IMR-90 (cell line): ENCODE measurements at regions not wholly inside any gene's neighbourhood (a gene's known extent, or its start where the extent isn't known, plus 50 kb on each side); places are given as distances from the start of the nearest gene placed in this dataset.

ENCODE experiments used
- ATAC-seq: fragments of 200-7000 bp; cut with Tn5 transposase; 2 replicates; pipeline ENCODE4 v1.9.1; 2020; ENCODE audit warnings: low read depth, mild to moderate bottlenecking, moderate library complexity
- BruUV-seq: library from RNA; stranded (reverse); fragments of 400-500 nt; replicated peaks from 2 replicates; lab custom pipeline; 2021; lab: Mats Ljungman, UMichigan
- CTCF ChIA-PET: fragments of 300-600 bp; formaldehyde crosslinking; extraction: SDS; loops from one replicate; lab custom pipeline; 2021; ENCODE audit warnings: antibody characterized with exemption; lab: Yijun Ruan, JAX
- POLR2A ChIA-PET: fragments of 300-600 bp; sonication (Branson Sonifier 250); formaldehyde crosslinking; loops from one replicate; lab custom pipeline; 2022; ENCODE audit warnings: antibody characterized with exemption; ENCODE audit not compliant: unreplicated experiment; lab: Charles Lee
- DNase-seq: peaks from one replicate; pipeline ENCODE4 v3.0.0; 2013
- H2AFZ ChIP-seq: replicated peaks from 2 replicates; pipeline ENCODE3; 2013; ENCODE audit warnings: low read length, mild to moderate bottlenecking; ENCODE audit not compliant: poor library complexity
- H2AK5ac ChIP-seq: 2 replicates; pipeline ENCODE4 v1.6.1; 2013; ENCODE audit warnings: low read depth, low read length, inconsistent platforms
- H2AK9ac ChIP-seq: replicated peaks from 2 replicates; pipeline ENCODE3; 2013; ENCODE audit warnings: mild to moderate bottlenecking, low read depth, low read length, moderate library complexity; ENCODE audit not compliant: poor library complexity
- H2BK120ac ChIP-seq: 2 replicates; pipeline ENCODE4 v1.6.1; 2013; ENCODE audit warnings: low read depth, low read length, inconsistent platforms
- H2BK15ac ChIP-seq: 3 replicates; pipeline ENCODE4 v1.6.1; 2013; ENCODE audit warnings: low read depth, low read length, inconsistent platforms
- H2BK20ac ChIP-seq: 2 replicates; pipeline ENCODE4 v1.6.1; 2013; ENCODE audit warnings: low read depth, mild to moderate bottlenecking, inconsistent platforms, low read length, moderate library complexity
- H2BK5ac ChIP-seq: 2 replicates; pipeline ENCODE4 v1.6.1; 2013; ENCODE audit warnings: mild to moderate bottlenecking, low read depth, low read length, inconsistent platforms; ENCODE audit not compliant: poor library complexity, severe bottlenecking
- H3K14ac ChIP-seq: replicated peaks from 2 replicates; pipeline ENCODE4 v1.6.1; 2013; ENCODE audit warnings: low read depth, low read length, inconsistent platforms
- H3K18ac ChIP-seq: 2 replicates; pipeline ENCODE4 v1.6.1; 2013; ENCODE audit warnings: low read depth, low read length, control low read depth
- H3K23ac ChIP-seq: 2 replicates; pipeline ENCODE4 v1.6.1; 2013; ENCODE audit warnings: low read depth, low read length, inconsistent platforms
- H3K27ac ChIP-seq: 2 replicates; pipeline ENCODE4 v1.5.1; 2013; ENCODE audit warnings: mild to moderate bottlenecking, control low read depth, low read length; ENCODE audit not compliant: insufficient read depth
- H3K27me3 ChIP-seq: 2 replicates; pipeline ENCODE4 v1.6.1; 2013; ENCODE audit warnings: low read length; ENCODE audit not compliant: control insufficient read depth, insufficient read depth
- H3K36me3 ChIP-seq: 2 replicates; pipeline ENCODE4 v1.6.1; 2013; ENCODE audit warnings: low read length, mixed read lengths; ENCODE audit not compliant: control insufficient read depth, insufficient read depth
- H3K4ac ChIP-seq: 2 replicates; pipeline ENCODE4 v1.6.1; 2013; ENCODE audit warnings: low read depth, low read length, inconsistent platforms
- H3K4me1 ChIP-seq: 2 replicates; pipeline ENCODE4 v1.6.1; 2013; ENCODE audit warnings: low read length, mixed read lengths; ENCODE audit not compliant: control insufficient read depth, insufficient read depth
- H3K4me2 ChIP-seq: 2 replicates; pipeline ENCODE4 v1.6.1; 2013; ENCODE audit warnings: low read depth, mild to moderate bottlenecking, control low read depth, low read length, moderate library complexity
- H3K4me3 ChIP-seq: 2 replicates; pipeline ENCODE4 v1.5.1; 2013; ENCODE audit warnings: low read depth, mild to moderate bottlenecking, control low read depth, low read length, moderate library complexity; ENCODE audit not compliant: insufficient read depth
- H3K56ac ChIP-seq: 2 replicates; pipeline ENCODE4 v1.6.1; 2013; ENCODE audit warnings: low read length, inconsistent platforms; ENCODE audit not compliant: insufficient read depth; ENCODE audit errors: extremely low read depth
- H3K79me1 ChIP-seq, 2 experiments: 2 replicates each; pipeline ENCODE4 v1.6.1; 2013; ENCODE audit warnings: low read length in 2 of 2, inconsistent platforms in 1 of 2, low read depth in 1 of 2
- H3K9ac ChIP-seq: 2 replicates; pipeline ENCODE4 v1.6.1; 2013; ENCODE audit warnings: low read depth, low read length, control low read depth
- H3K9me1 ChIP-seq: 2 replicates; pipeline ENCODE4 v1.6.1; 2013; ENCODE audit warnings: low read length, inconsistent platforms; ENCODE audit not compliant: insufficient read depth
- H3K9me3 ChIP-seq: 2 replicates; pipeline ENCODE4 v1.6.1; 2013; ENCODE audit warnings: low read length; ENCODE audit not compliant: control insufficient read depth, insufficient read depth
- H4K20me1 ChIP-seq: 2 replicates; pipeline ENCODE4 v1.6.1; 2013; ENCODE audit warnings: low read length, inconsistent platforms; ENCODE audit not compliant: insufficient read depth
- H4K5ac ChIP-seq: 2 replicates; pipeline ENCODE4 v1.6.1; 2013; ENCODE audit warnings: mild to moderate bottlenecking, low read depth, low read length, control low read depth
- H4K8ac ChIP-seq, 2 experiments: 2 replicates each; pipeline ENCODE4 v1.6.1; 2013; ENCODE audit warnings: low read depth in 2 of 2, low read length in 2 of 2, control low read depth in 1 of 2, inconsistent platforms in 1 of 2
- H4K91ac ChIP-seq: 2 replicates; pipeline ENCODE4 v1.6.1; 2013; ENCODE audit warnings: low read depth, low read length, inconsistent platforms; ENCODE audit not compliant: insufficient read depth
- CEBPB ChIP-seq: IDR thresholded peaks from 2 replicates; pipeline ENCODE4 v1.6.1; 2012; ENCODE audit warnings: low read depth, low read length, improper control_type of control experiment
- CTCF ChIP-seq: conservative IDR thresholded peaks from 2 replicates; pipeline ENCODE4 v1.5.1; 2012; ENCODE audit warnings: mild to moderate bottlenecking, low read depth, low read length, improper control_type of control experiment
- FOS ChIP-seq: fragments of 150-350 bp; IDR thresholded peaks from 2 replicates; pipeline ENCODE4 v1.6.1; 2016; ENCODE audit warnings: low read depth, low read length
- MAFK ChIP-seq: IDR thresholded peaks from 2 replicates; pipeline ENCODE4 v1.6.1; 2012; ENCODE audit warnings: low read depth, low read length, improper control_type of control experiment
- MAZ ChIP-seq: IDR thresholded peaks from 2 replicates; pipeline ENCODE4 v1.6.1; 2012; ENCODE audit warnings: low read depth, mild to moderate bottlenecking, low read length, improper control_type of control experiment, moderate library complexity, borderline replicate concordance
- MXI1 ChIP-seq: IDR thresholded peaks from 2 replicates; pipeline ENCODE4 v1.6.1; 2012; ENCODE audit warnings: low read depth, mild to moderate bottlenecking, low read length, moderate library complexity, borderline replicate concordance
- POLR2A ChIP-seq: IDR thresholded peaks from 2 replicates; pipeline ENCODE4 v1.6.1; 2012; ENCODE audit warnings: mild to moderate bottlenecking, low read depth, low read length
- RCOR1 ChIP-seq: IDR thresholded peaks from 2 replicates; pipeline ENCODE4 v1.6.1; 2012; ENCODE audit warnings: mild to moderate bottlenecking, low read length, improper control_type of control experiment; ENCODE audit not compliant: insufficient replicate concordance
- RFX5 ChIP-seq: IDR thresholded peaks from 2 replicates; pipeline ENCODE4 v1.8.0; 2012; ENCODE audit warnings: low read depth, mild to moderate bottlenecking, low read length, moderate library complexity
- SMC3 ChIP-seq: fragments of 150-350 bp; IDR thresholded peaks from 2 replicates; pipeline ENCODE4 v1.6.1; 2016; ENCODE audit warnings: low read depth, mild to moderate bottlenecking, antibody characterized with exemption, low read length, moderate library complexity
- WGBS, 2 experiments: methylation state at CpG; one replicate each; pipeline versions ENCODE4 v1.1.5 to v1.1.7; 2013; ENCODE audit warnings: missing lambda C conversion rate in 2 of 2; ENCODE audit not compliant: insufficient read length in 1 of 2; ENCODE audit errors: extremely low coverage in 2 of 2; 5-methylcytosine and 5-hydroxymethylcytosine counted together
- dilution Hi-C: fragments of 300-500 bp; cut with HindIII; formaldehyde crosslinking; loops from one replicate; pipeline ENCODE4 v1.14.3; 2018; ENCODE audit warnings: low sequenced_read_pairs; ENCODE audit not compliant: unreplicated experiment
- in situ Hi-C: fragments of 300-500 bp; cut with MboI; formaldehyde crosslinking; loops from 3 replicates; pipeline ENCODE4 v1.14.3; 2019; ENCODE audit warnings: low sequenced_read_pairs, inconsistent platforms, mixed read lengths
- intact Hi-C: fragments of 100-400 bp; cut with micrococcal nuclease; formaldehyde crosslinking; loops from 2 replicates; pipeline ENCODE4 v1.10.0; 2022
- TF ChIP-seq, protein P1 (sequence below): fragments of 150-350 bp; IDR thresholded peaks from 2 replicates; pipeline ENCODE4 v1.6.1; 2016; ENCODE audit warnings: low read depth, mild to moderate bottlenecking, low read length, moderate library complexity, borderline replicate concordance

DNA sequence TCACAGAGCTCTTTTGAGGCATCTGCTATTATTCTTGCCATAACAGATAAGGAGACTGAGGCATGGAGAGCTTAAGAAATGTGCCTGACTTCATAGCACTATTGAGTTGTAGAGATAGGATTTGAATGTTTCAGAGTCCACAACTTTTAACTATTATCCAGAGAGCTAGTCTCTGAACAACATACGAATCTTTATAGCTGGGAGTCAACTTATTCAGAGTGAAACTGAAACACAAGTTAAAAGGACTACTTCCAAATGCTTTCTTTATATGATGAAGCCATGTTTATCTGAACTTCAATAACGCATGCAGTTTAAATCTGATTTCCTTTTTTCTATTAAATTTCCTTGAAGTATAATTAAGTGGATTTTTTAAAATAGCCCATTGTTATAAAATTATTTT is 268.8 kb downstream of the IKZF2 start:
- Histone ChIP-seq H2BK120ac (no peak overlapping the region), H3K4me2 (no peak overlapping the region), H4K91ac (no peak overlapping the region), H3K9me1 (no peaks in the 10 kb centered on the region), H3K23ac (no peak overlapping the region), H3K27me3 (no peaks in the 10 kb centered on the region), H2AK5ac (no peak overlapping the region), H3K27ac (no peak overlapping the region), H4K5ac (no peak overlapping the region), H3K9ac (no peak overlapping the region), H3K4me3 (no peak overlapping the region), H3K9me3 (no peaks in the 10 kb centered on the region), H2AFZ (no peak overlapping the region), H4K20me1 (no peaks in the 10 kb centered on the region), H3K18ac (no peak overlapping the region), H3K56ac (no peak overlapping the region), H2AK9ac (no peak overlapping the region), H3K36me3 (no peaks in the 10 kb centered on the region), H3K4me1 (no peaks in the 10 kb centered on the region), H2BK15ac (no peak overlapping the region), H3K14ac (no peak overlapping the region), H3K79me1 (no peaks in the 10 kb centered on the region), H4K8ac (no peak overlapping the region), H2BK5ac (no peak overlapping the region), H2BK20ac (no peak overlapping the region), H3K4ac (no peak overlapping the region)
- intact Hi-C loops (no loop called here), dilution Hi-C loops (no loop called here), in situ Hi-C loops (no loop called here)
- WGBS, 2 experiments = no CpG with 5 or more reads among the region's 2 CpGs
- BruUV-seq = no TSS peak
- CTCF ChIA-PET = no interaction called here
- no peak for ATAC-seq
- TF ChIP-seq, protein P1, sequence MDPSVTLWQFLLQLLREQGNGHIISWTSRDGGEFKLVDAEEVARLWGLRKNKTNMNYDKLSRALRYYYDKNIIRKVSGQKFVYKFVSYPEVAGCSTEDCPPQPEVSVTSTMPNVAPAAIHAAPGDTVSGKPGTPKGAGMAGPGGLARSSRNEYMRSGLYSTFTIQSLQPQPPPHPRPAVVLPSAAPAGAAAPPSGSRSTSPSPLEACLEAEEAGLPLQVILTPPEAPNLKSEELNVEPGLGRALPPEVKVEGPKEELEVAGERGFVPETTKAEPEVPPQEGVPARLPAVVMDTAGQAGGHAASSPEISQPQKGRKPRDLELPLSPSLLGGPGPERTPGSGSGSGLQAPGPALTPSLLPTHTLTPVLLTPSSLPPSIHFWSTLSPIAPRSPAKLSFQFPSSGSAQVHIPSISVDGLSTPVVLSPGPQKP = no peak
- TF ChIP-seq RCOR1 (no peak), CTCF (no peak), MXI1 (no peak), MAFK (no peak), POLR2A (no peak), RFX5 (no peak), MAZ (no peak), FOS (no peak), SMC3 (no peak), CEBPB (no peak)
- no peak for DNase-seq
- POLR2A ChIA-PET = no interaction called here
